ENCODE measurements at regions not wholly inside any gene's neighbourhood (a gene's known extent, or its start where the extent isn't known, plus 50 kb on each side); places are given as distances from the start of the nearest gene placed in this dataset.

- TF ChIP-seq, protein P1, sequence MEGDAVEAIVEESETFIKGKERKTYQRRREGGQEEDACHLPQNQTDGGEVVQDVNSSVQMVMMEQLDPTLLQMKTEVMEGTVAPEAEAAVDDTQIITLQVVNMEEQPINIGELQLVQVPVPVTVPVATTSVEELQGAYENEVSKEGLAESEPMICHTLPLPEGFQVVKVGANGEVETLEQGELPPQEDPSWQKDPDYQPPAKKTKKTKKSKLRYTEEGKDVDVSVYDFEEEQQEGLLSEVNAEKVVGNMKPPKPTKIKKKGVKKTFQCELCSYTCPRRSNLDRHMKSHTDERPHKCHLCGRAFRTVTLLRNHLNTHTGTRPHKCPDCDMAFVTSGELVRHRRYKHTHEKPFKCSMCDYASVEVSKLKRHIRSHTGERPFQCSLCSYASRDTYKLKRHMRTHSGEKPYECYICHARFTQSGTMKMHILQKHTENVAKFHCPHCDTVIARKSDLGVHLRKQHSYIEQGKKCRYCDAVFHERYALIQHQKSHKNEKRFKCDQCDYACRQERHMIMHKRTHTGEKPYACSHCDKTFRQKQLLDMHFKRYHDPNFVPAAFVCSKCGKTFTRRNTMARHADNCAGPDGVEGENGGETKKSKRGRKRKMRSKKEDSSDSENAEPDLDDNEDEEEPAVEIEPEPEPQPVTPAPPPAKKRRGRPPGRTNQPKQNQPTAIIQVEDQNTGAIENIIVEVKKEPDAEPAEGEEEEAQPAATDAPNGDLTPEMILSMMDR (IDR thresholded peaks at IDR 0.05) = no peak
- TF ChIP-seq POLR2AphosphoS5 (IDR thresholded peaks at IDR 0.05; ENCODE audit: insufficient read depth in 1 of 2, low read depth in 1 of 2) (no peak), POLR2A (IDR thresholded peaks at IDR 0.05) (no peak)
Observed at GRCh38 chr4:177632481-177632880, 190.2 kb upstream of the AGA start.

All from vagina (tissue), 2 donors.